ENCODE measurements at regions not wholly inside any gene's neighbourhood (a gene's known extent, or its start where the extent isn't known, plus 50 kb on each side); places are given as distances from the start of the nearest gene placed in this dataset.

DNA sequence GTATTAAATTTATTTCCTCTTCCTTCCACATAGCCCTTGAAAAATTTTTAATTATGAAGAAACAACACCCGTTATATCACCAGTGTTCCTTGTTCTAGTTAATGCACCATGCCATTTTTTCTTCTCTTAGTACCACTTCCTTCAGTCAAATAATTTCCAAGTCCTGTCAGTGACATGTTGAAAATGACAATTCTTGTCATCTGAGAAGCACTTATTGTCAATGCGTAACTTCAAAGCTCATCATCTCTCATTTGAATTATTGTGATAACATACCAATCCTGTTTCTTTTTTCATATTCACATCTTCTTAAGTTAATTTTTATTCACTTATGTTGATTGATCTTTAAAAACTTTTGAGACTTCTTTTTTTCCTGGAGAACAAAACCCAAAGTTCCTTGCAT lies 320.4 kb downstream of the ASXL3 start:
- TF ChIP-seq EZH2 (IDR thresholded peaks at IDR 0.05; ENCODE audit: low read depth) (no peak), CTCF (conservative IDR thresholded peaks at IDR 0.05) (no peak)

All from PC-9 (cell line).